Nucleus accumbens (tissue), 56 donors: ENCODE measurements at regions not wholly inside any gene's neighbourhood (a gene's known extent, or its start where the extent isn't known, plus 50 kb on each side); places are given as distances from the start of the nearest gene placed in this dataset.
"Not testable (repeated sequence)": the region's sequence is repeated elsewhere in the genome, so short reads cannot be mapped to it uniquely, and the experiment has no call there.

Experiments
- DNase-seq, 56 donors: peaks; one replicate each; lab custom pipeline; 2025; lab: John Stamatoyannopoulos, UW

DNA sequence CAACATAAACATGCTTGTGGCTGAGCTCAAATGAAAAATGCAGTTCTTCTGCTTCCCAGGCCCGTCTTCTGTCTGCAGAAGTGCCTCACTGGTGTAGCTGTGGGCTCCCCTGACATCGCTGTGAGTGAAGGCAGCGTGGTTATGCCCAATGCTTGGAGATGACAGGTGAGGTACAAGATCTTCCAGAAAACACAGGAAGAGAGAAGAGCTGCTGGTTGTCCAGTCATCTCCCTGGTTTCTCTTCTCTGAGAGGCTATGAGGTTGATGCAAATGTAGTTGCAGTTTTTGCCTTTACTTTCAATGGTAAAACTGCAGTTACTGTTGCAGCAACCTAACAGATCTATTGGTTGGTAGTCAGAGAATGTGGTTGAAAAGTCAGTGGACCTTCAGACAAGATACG is 223.6 kb downstream of the GATA3 start:
- DNase-seq, result no peak

- DNase-seq, result no peak
Observed at GRCh38 chr10:8279598-8279997, 225.1 kb downstream of the GATA3 start.

DNA sequence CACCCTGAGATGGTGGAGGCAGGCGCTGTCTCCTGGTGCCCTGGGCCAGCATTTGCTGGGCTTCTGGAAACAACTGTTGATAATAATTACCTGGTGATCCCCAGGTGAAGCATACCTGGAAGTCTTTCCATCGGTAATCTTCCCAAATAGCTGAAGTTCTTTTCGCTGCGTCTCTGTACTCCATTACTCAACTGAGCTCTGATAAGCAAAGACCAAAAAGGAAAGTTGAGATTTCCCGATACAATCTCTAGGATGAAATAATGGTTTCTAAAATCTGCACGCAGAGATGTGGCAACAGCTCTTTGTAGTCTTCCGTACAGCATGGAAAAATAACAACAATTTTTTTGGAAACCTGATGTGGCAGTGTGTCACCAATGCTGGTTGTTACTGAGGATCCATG is 226.5 kb downstream of the GATA3 start:
- DNase-seq, result no peak

GRCh38 chr10:8282340-8282739 is 227.9 kb downstream of the GATA3 start:
- no peak for DNase-seq

GRCh38 chr10:8283166-8283905 is 228.8 kb downstream of the GATA3 start:
- DNase-seq, result no peak

- DNase-seq, result no peak
Observed at GRCh38 chr10:8283986-8284385, 229.5 kb downstream of the GATA3 start.

GRCh38 chr10:8285970-8286369 is 231.5 kb downstream of the GATA3 start:
- DNase-seq, result not testable (repeated sequence)

GRCh38 chr10:8288600-8288999 is 234.1 kb downstream of the GATA3 start:
- DNase-seq, result no peak

GRCh38 chr10:8289186-8289924 is 234.9 kb downstream of the GATA3 start:
- no peak for DNase-seq

DNA sequence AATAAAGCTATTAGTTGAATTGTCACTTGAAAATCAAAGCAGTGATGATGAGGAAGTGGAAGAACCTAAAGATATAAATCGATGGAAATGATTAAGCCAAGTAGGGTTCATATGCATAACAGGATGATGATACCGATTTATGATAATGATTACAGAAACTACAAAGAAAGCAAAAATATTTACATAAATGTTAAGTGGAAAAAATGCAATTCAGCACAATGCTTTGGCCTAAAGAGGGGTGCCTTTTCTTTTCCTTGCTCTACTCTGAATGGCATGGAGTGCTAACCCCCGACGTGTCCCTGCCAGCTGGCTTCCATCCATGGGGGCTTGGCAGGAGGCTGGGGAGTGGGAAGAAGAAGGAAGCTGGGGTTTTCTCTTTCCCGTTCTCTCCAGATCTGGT is 240.3 kb downstream of the GATA3 start:
- no peak for DNase-seq

- DNase-seq, result no peak
Observed at GRCh38 chr10:8295311-8295710, 240.8 kb downstream of the GATA3 start.

- DNase-seq, result no peak
Observed at GRCh38 chr10:8296090-8296733, 241.7 kb downstream of the GATA3 start.

DNA sequence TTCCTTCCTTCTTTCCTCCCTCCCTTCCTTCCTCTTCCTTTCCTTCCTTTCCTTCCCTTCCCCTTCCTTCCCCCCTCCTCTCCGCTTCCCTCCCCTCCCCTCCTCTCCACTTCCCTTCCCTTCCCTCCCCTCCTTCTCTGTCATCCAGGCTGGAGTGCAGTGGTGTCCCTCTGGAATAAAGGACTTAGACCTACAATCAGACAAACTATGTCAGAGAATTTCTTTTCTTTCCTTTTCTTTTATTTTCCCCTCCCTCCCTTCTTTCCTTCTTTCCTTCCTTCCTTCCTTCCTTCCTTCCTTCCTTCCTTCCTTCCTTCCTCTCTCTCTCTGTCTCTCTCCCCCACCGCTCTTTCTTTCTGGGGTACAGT is 242.2 kb downstream of the GATA3 start:
- DNase-seq, result no peak

- DNase-seq, result no peak
Observed at GRCh38 chr10:8297107-8297506, 242.6 kb downstream of the GATA3 start.

- DNase-seq, result no peak
Observed at GRCh38 chr10:8297959-8298358, 243.5 kb downstream of the GATA3 start.

DNA sequence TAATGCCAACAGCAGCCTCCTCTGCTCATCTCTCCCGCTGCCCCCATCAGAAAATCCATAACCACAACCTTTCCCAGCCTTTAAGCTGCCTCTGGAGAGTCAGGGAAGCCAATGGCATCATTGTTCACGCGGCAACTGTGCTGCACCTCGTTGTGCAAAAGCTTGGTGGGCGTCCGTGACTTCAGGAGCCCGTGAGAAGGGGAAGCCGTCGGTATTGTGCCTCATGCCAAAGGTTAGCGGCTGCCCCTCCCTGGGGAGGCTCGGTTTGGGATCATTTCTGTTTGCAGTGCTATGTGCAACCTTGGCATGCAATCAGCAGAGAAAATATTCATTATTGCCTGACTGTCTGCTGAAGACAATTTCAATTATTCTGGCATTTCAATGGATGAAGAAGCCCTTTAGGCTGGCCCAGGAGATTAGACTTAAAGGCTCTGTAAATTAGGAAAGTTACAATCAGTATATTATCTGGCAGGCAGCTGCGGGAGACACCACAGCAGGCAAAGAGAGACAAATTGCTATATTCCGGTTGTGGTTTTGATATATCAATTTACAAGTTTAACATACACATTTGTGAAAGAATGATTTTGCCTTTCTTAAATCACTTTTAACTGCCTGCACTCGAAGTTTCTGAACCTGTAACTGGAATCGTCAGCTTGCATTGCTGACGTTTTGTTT is 244.5 kb downstream of the GATA3 start:
- no peak for DNase-seq

GRCh38 chr10:8300925-8301324 is 246.4 kb downstream of the GATA3 start:
- no peak for DNase-seq

DNA sequence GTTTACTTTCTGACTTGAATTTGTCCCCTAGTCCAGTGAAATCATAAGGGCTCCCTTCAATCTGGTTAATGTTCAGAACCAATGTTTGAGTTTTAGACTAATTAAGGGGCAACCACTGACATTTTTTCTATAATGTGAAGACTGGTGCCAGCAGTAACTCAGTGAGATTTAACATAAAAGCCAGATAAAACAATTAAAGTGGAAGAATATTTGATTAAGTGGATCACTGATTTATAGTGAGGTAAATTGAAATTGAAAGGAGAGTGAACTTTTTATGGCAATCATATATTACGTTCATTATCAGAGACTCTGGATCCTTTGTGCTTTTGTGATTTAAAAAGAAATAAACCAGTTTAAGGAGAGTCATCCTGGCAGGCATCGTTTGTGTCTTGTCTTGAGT is 246.8 kb downstream of the GATA3 start:
- DNase-seq, result no peak

DNA sequence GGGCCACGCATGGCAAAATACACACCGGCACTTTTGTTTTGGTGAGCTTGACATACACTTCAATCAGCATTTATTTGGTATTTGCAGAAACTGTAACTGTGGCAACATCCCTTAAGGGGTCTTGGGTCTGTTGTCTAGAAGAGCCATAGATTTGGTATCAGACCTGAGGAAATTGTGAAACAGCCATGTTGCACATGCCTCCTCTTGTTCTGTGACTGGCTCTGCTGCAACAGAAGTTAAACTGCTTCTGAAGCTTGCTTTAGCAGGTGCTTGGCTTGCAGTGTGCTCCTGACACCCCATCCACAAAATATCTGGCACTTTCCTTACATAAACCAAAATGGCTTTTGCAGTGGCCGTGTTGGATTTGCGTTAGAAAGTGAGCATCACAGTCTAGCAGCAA is 247.3 kb downstream of the GATA3 start:
- no peak for DNase-seq

DNA sequence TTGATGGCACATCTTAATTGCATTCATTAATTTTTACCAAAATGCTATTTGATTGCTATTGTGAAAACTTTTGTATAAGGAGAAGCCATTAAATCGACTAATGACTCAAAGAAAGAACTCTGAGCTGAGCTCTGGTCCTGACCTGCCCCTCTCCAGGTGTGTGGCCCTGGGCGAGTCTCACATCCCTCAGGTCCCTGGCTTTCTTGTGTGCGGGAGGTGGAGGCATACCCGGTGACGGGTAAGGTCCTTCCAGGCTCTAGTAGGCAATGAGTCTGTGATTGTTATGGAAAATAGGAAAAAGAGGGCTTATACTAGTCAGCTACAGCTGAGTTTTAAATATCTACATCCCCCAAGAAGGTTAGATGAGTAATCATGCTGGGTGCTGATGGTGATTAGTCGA is 248.1 kb downstream of the GATA3 start:
- DNase-seq, result no peak

- DNase-seq, result no peak
Observed at GRCh38 chr10:8304861-8305260, 250.4 kb downstream of the GATA3 start.
